ENCODE measurements at regions not wholly inside any gene's neighbourhood (a gene's known extent, or its start where the extent isn't known, plus 50 kb on each side); places are given as distances from the start of the nearest gene placed in this dataset.

GRCh38 chr18:46313521-46313920, 209.3 kb downstream of the HAUS1 start:
- POLR2A ChIA-PET, result no interaction called here

GRCh38 chr18:46314011-46314410, 209.8 kb downstream of the HAUS1 start:
- ATAC-seq (ENCODE audit: low read depth) (no peak), DNase-seq (no peak)
- no peak overlapping the region for H2AFZ ChIP-seq (ENCODE audit: insufficient read depth, low read depth, low read length, poor library complexity, severe bottlenecking)
- H3K79me2 ChIP-seq (ENCODE audit: control insufficient read depth, insufficient read depth, low read length), result no peaks in the 10 kb centered on the region
- no peaks in the 10 kb centered on the region for H3K36me3 ChIP-seq (replicated peaks in 1 of 2; ENCODE audit: control extremely low read depth in 1 of 2, control insufficient read depth in 1 of 2, extremely low read depth in 1 of 2, insufficient read depth in 2 of 2, low read length in 1 of 2)
- Mint-ChIP-seq H3K4me3 (no peak overlapping the region), H3K27ac (no peak overlapping the region), H3K27me3 (peaks cover 3% of the 10 kb centered on the region), H3K4me1 (no peaks in the 10 kb centered on the region), H3K9me3 (ENCODE audit: insufficient read depth) (no peaks in the 10 kb centered on the region)
- POLR2A ChIA-PET, result no interaction called here
- no peaks in the 10 kb centered on the region for H3K27me3 ChIP-seq (replicated peaks in 1 of 4; ENCODE audit: control extremely low read depth in 1 of 4, control insufficient read depth in 3 of 4, insufficient read depth in 4 of 4, low read length in 3 of 4)
- WGBS (ENCODE audit: insufficient coverage), result 92% methylated on average over 7 of the region's 7 CpGs
- H3K4me2 ChIP-seq (replicated peaks; ENCODE audit: low read depth, low read length, poor library complexity, severe bottlenecking), result no peak overlapping the region
- H3K9ac ChIP-seq (ENCODE audit: low read length), result no peak overlapping the region
- no peaks in the 10 kb centered on the region for H4K20me1 ChIP-seq (ENCODE audit: control insufficient read depth, insufficient read depth, low read length, poor library complexity, severe bottlenecking)
- no peak overlapping the region for H3K27ac ChIP-seq (ENCODE audit: low read length in 2 of 2)
- H3K9me3 ChIP-seq (ENCODE audit: control extremely low read depth in 1 of 3, control insufficient read depth in 2 of 3, insufficient read depth in 1 of 3, low read length in 2 of 3), result no peaks in the 10 kb centered on the region
- intact Hi-C loops (cut with micrococcal nuclease), result no loop called here
- TF ChIP-seq CTCF (IDR thresholded peaks at IDR 0.05) (no peak), EZH2 (IDR thresholded peaks at IDR 0.05; ENCODE audit: borderline replicate concordance, insufficient read depth, low read depth, low read length, poor library complexity, severe bottlenecking) (no peak)
- no peak overlapping the region for H3K4me3 ChIP-seq (ENCODE audit: control extremely low read depth in 1 of 5, extremely low read depth in 1 of 5, insufficient read depth in 1 of 5, low read depth in 2 of 5, low read length in 4 of 5)
- no peaks in the 10 kb centered on the region for H3K4me1 ChIP-seq (ENCODE audit: control insufficient read depth in 2 of 2, insufficient read depth in 2 of 2, low read length in 2 of 2)
- CTCF ChIA-PET, result no interaction called here

More at GRCh38 chr18:46313521-46313920, 209.3 kb downstream of the HAUS1 start:
- DNase-seq (no peak), ATAC-seq (ENCODE audit: low read depth) (no peak)
- H3K4me3 ChIP-seq (ENCODE audit: control extremely low read depth in 1 of 5, extremely low read depth in 1 of 5, insufficient read depth in 1 of 5, low read depth in 2 of 5, low read length in 4 of 5), result no peak overlapping the region
- no peaks in the 10 kb centered on the region for H3K9me3 ChIP-seq (ENCODE audit: control extremely low read depth in 1 of 3, control insufficient read depth in 2 of 3, insufficient read depth in 1 of 3, low read length in 2 of 3)
- no peaks in the 10 kb centered on the region for H3K4me1 ChIP-seq (ENCODE audit: control insufficient read depth in 2 of 2, insufficient read depth in 2 of 2, low read length in 2 of 2)
- peaks cover 5% of the 10 kb centered on the region for H3K27me3 Mint-ChIP-seq
- WGBS (ENCODE audit: insufficient coverage), result 94% methylated on average over 6 of the region's 6 CpGs
- no peak overlapping the region for H2AFZ ChIP-seq (ENCODE audit: insufficient read depth, low read depth, low read length, poor library complexity, severe bottlenecking)
- H3K79me2 ChIP-seq (ENCODE audit: control insufficient read depth, insufficient read depth, low read length), result no peaks in the 10 kb centered on the region
- H3K36me3 ChIP-seq (replicated peaks in 1 of 2; ENCODE audit: control extremely low read depth in 1 of 2, control insufficient read depth in 1 of 2, extremely low read depth in 1 of 2, insufficient read depth in 2 of 2, low read length in 1 of 2), result no peaks in the 10 kb centered on the region
- CTCF ChIA-PET, result no interaction called here
- H3K4me1 Mint-ChIP-seq, result no peaks in the 10 kb centered on the region
- no peak overlapping the region for H3K9ac ChIP-seq (ENCODE audit: low read length)
- H3K27ac ChIP-seq (ENCODE audit: low read length in 2 of 2), result no peak overlapping the region
- no peaks in the 10 kb centered on the region for H3K9me3 Mint-ChIP-seq (ENCODE audit: insufficient read depth)
- H3K27ac Mint-ChIP-seq, result no peak overlapping the region
- no peak for TF ChIP-seq EZH2 (IDR thresholded peaks at IDR 0.05; ENCODE audit: borderline replicate concordance, insufficient read depth, low read depth, low read length, poor library complexity, severe bottlenecking)
- no peak for TF ChIP-seq CTCF (IDR thresholded peaks at IDR 0.05)
- H3K4me3 Mint-ChIP-seq, result no peak overlapping the region
- H3K4me2 ChIP-seq (replicated peaks; ENCODE audit: low read depth, low read length, poor library complexity, severe bottlenecking), result no peak overlapping the region
- H4K20me1 ChIP-seq (ENCODE audit: control insufficient read depth, insufficient read depth, low read length, poor library complexity, severe bottlenecking), result no peaks in the 10 kb centered on the region
- no peaks in the 10 kb centered on the region for H3K27me3 ChIP-seq (replicated peaks in 1 of 4; ENCODE audit: control extremely low read depth in 1 of 4, control insufficient read depth in 3 of 4, insufficient read depth in 4 of 4, low read length in 3 of 4)
- intact Hi-C loops (cut with micrococcal nuclease), result no loop called here

Measured in B cell (primary cell).